Nephron (organoid): ENCODE measurements at regions not wholly inside any gene's neighbourhood (a gene's known extent, or its start where the extent isn't known, plus 50 kb on each side); places are given as distances from the start of the nearest gene placed in this dataset.

Source experiments
- H3K27ac Mint-ChIP-seq, 3 experiments: 2 replicates each; pipeline ENCODE4 v1.8.0; 2020; ENCODE audit warnings: mixed read lengths in 3 of 3, mild to moderate bottlenecking in 2 of 3, moderate library complexity in 1 of 3
- H3K27me3 Mint-ChIP-seq: 2 replicates; pipeline ENCODE4 v1.8.0; 2021; ENCODE audit warnings: low read depth, mild to moderate bottlenecking, moderate library complexity, mixed read lengths
- H3K36me3 Mint-ChIP-seq: 2 replicates; pipeline ENCODE4 v1.8.0; 2020; ENCODE audit warnings: low read depth, mixed read lengths
- H3K4me1 Mint-ChIP-seq: 2 replicates; pipeline ENCODE4 v1.8.0; 2020; ENCODE audit warnings: mixed read lengths
- H3K4me3 Mint-ChIP-seq, 3 experiments: 2 replicates each; pipeline ENCODE4 v1.8.0; 2020; ENCODE audit warnings: mild to moderate bottlenecking in 3 of 3, mixed read lengths in 3 of 3, moderate library complexity in 2 of 3
- H3K9me3 Mint-ChIP-seq: 2 replicates; pipeline ENCODE4 v1.8.0; 2020; ENCODE audit warnings: mixed read lengths
- CTCF ChIP-seq, 3 experiments: fragments of 200-600 bp; sonication (generic); IDR thresholded peaks; one replicate each; pipeline ENCODE4 v1.5.0; 2021; ENCODE audit warnings: antibody characterized with exemption in 3 of 3; ENCODE audit not compliant: unreplicated experiment in 3 of 3

- H3K27ac Mint-ChIP-seq = no peak overlapping the region
- H3K4me1 Mint-ChIP-seq = no peaks in the 10 kb centered on the region
- H3K9me3 Mint-ChIP-seq = no peaks in the 10 kb centered on the region
- no peaks in the 10 kb centered on the region for H3K36me3 Mint-ChIP-seq
- no peak for TF ChIP-seq CTCF (IDR thresholded peaks at IDR 0.05; ENCODE audit: unreplicated experiment in 3 of 3)
- H3K4me3 Mint-ChIP-seq = no peak overlapping the region
- no peaks in the 10 kb centered on the region for H3K27me3 Mint-ChIP-seq
Observed at GRCh38 chr4:173766171-173766600, 236.2 kb upstream of the HAND2 start.

GRCh38 chr4:173765751-173766150, 235.7 kb upstream of the HAND2 start:
- Mint-ChIP-seq H3K9me3 (no peaks in the 10 kb centered on the region), H3K36me3 (no peaks in the 10 kb centered on the region), H3K27ac (no peak overlapping the region), H3K4me1 (no peaks in the 10 kb centered on the region), H3K4me3 (no peak overlapping the region), H3K27me3 (no peaks in the 10 kb centered on the region)
- TF ChIP-seq CTCF (IDR thresholded peaks at IDR 0.05; ENCODE audit: unreplicated experiment in 3 of 3) = no peak

GRCh38 chr4:173763389-173763788, 233.4 kb upstream of the HAND2 start:
- H3K27ac Mint-ChIP-seq = no peak overlapping the region
- TF ChIP-seq CTCF (IDR thresholded peaks at IDR 0.05; ENCODE audit: unreplicated experiment in 3 of 3) = no peak
- H3K4me1 Mint-ChIP-seq = no peaks in the 10 kb centered on the region
- H3K36me3 Mint-ChIP-seq = no peaks in the 10 kb centered on the region
- H3K4me3 Mint-ChIP-seq = no peak overlapping the region
- no peaks in the 10 kb centered on the region for H3K27me3 Mint-ChIP-seq
- H3K9me3 Mint-ChIP-seq = no peaks in the 10 kb centered on the region

- Mint-ChIP-seq H3K9me3 (no peaks in the 10 kb centered on the region), H3K36me3 (no peaks in the 10 kb centered on the region), H3K27ac (no peak overlapping the region)
Observed at GRCh38 chr4:173761938-173762337, 231.9 kb upstream of the HAND2 start.

GRCh38 chr4:173761236-173761635, 231.2 kb upstream of the HAND2 start:
- no peak for TF ChIP-seq CTCF (IDR thresholded peaks at IDR 0.05; ENCODE audit: unreplicated experiment in 3 of 3)
- Mint-ChIP-seq H3K9me3 (no peaks in the 10 kb centered on the region), H3K4me1 (no peaks in the 10 kb centered on the region), H3K27me3 (no peaks in the 10 kb centered on the region), H3K4me3 (no peak overlapping the region), H3K27ac (no peak overlapping the region), H3K36me3 (no peaks in the 10 kb centered on the region)

More at GRCh38 chr4:173761938-173762337, 231.9 kb upstream of the HAND2 start:
- Mint-ChIP-seq H3K27me3 (no peaks in the 10 kb centered on the region), H3K4me3 (no peak overlapping the region), H3K4me1 (no peaks in the 10 kb centered on the region)
- TF ChIP-seq CTCF (IDR thresholded peaks at IDR 0.05; ENCODE audit: unreplicated experiment in 3 of 3) = no peak

- H3K4me3 Mint-ChIP-seq = no peak overlapping the region
- no peaks in the 10 kb centered on the region for H3K36me3 Mint-ChIP-seq
- no peaks in the 10 kb centered on the region for H3K27me3 Mint-ChIP-seq
- H3K4me1 Mint-ChIP-seq = no peaks in the 10 kb centered on the region
- H3K9me3 Mint-ChIP-seq = no peaks in the 10 kb centered on the region
- TF ChIP-seq CTCF (IDR thresholded peaks at IDR 0.05; ENCODE audit: unreplicated experiment in 3 of 3) = no peak
- no peak overlapping the region for H3K27ac Mint-ChIP-seq
Observed at GRCh38 chr4:173758132-173758531, 228.1 kb upstream of the HAND2 start.
